ENCODE measurements at regions not wholly inside any gene's neighbourhood (a gene's known extent, or its start where the extent isn't known, plus 50 kb on each side); places are given as distances from the start of the nearest gene placed in this dataset.

GRCh38 chr16:86281421-86281820 is 228.9 kb upstream of the FOXF1 start:
- no peak for DNase-seq
- intact Hi-C loops (cut with DNase I): no loop called here
- H3K4me1 ChIP-seq: no peaks in the 10 kb centered on the region
- H3K27ac ChIP-seq: no peak overlapping the region
- H3K36me3 ChIP-seq: no peaks in the 10 kb centered on the region
- 63 to 78% methylated on average over 7 to 10 of the region's 12 CpGs for WGBS, 2 donors
- H3K9me3 ChIP-seq: no peaks in the 10 kb centered on the region
- TF ChIP-seq POLR2A (IDR thresholded peaks at IDR 0.05) (no peak), CTCF (IDR thresholded peaks at IDR 0.05) (no peak)
- no peak overlapping the region for H3K4me3 ChIP-seq (replicated peaks in 1 of 3)
- no peaks in the 10 kb centered on the region for H3K27me3 ChIP-seq

GRCh38 chr16:86283944-86284343 is 226.4 kb upstream of the FOXF1 start:
- Histone ChIP-seq H3K27me3 (no peaks in the 10 kb centered on the region), H3K9me3 (no peaks in the 10 kb centered on the region), H3K27ac (no peak overlapping the region), H3K4me1 (no peaks in the 10 kb centered on the region), H3K4me3 (replicated peaks in 1 of 3) (no peak overlapping the region), H3K36me3 (no peaks in the 10 kb centered on the region)
- WGBS, 2 donors: 62 to 77% methylated on average over 5 of the region's 5 CpGs
- intact Hi-C loops (cut with DNase I): no loop called here
- DNase-seq: no peak
- TF ChIP-seq POLR2A (IDR thresholded peaks at IDR 0.05) (no peak), CTCF (IDR thresholded peaks at IDR 0.05) (no peak)

- H3K9me3 ChIP-seq: no peaks in the 10 kb centered on the region
- no peaks in the 10 kb centered on the region for H3K4me1 ChIP-seq
- intact Hi-C loops (cut with DNase I): no loop called here
- H3K27ac ChIP-seq: no peak overlapping the region
- no peak for DNase-seq
- WGBS, 2 donors: 35 to 41% methylated on average over 6 of the region's 6 CpGs
- H3K36me3 ChIP-seq: no peaks in the 10 kb centered on the region
- H3K4me3 ChIP-seq (replicated peaks in 1 of 3): no peak overlapping the region
- H3K27me3 ChIP-seq: no peaks in the 10 kb centered on the region
- TF ChIP-seq CTCF (IDR thresholded peaks at IDR 0.05): no peak
- TF ChIP-seq POLR2A (IDR thresholded peaks at IDR 0.05): no peak
These were observed 224.9 kb upstream of the FOXF1 start for GRCh38 chr16:86285421-86285820.

- Histone ChIP-seq H3K27ac (no peak overlapping the region), H3K9me3 (no peaks in the 10 kb centered on the region), H3K36me3 (no peaks in the 10 kb centered on the region), H3K4me3 (replicated peaks in 1 of 3) (no peak overlapping the region), H3K4me1 (no peaks in the 10 kb centered on the region), H3K27me3 (no peaks in the 10 kb centered on the region)
- DNase-seq: no peak
- TF ChIP-seq CTCF (IDR thresholded peaks at IDR 0.05): no peak
- TF ChIP-seq POLR2A (IDR thresholded peaks at IDR 0.05): no peak
- intact Hi-C loops (cut with DNase I): no loop called here
- WGBS, 2 donors: 16 to 17% methylated on average over 18 to 31 of the region's 55 CpGs
These were observed 224.1 kb upstream of the FOXF1 start for GRCh38 chr16:86285938-86286921.

GRCh38 chr16:86286991-86287663 is 223.2 kb upstream of the FOXF1 start:
- Histone ChIP-seq H3K27me3 (no peaks in the 10 kb centered on the region), H3K4me1 (no peaks in the 10 kb centered on the region), H3K9me3 (no peaks in the 10 kb centered on the region), H3K27ac (no peak overlapping the region), H3K36me3 (no peaks in the 10 kb centered on the region), H3K4me3 (replicated peaks in 1 of 3) (no peak overlapping the region)
- TF ChIP-seq POLR2A (IDR thresholded peaks at IDR 0.05) (no peak), CTCF (IDR thresholded peaks at IDR 0.05) (no peak)
- WGBS, 2 donors: 2% methylated on average over 39 to 48 of the region's 49 CpGs
- intact Hi-C loops (cut with DNase I): no loop called here
- no peak for DNase-seq
